Left lobe of liver (tissue), 2 donors: ENCODE measurements at regions not wholly inside any gene's neighbourhood (a gene's known extent, or its start where the extent isn't known, plus 50 kb on each side); places are given as distances from the start of the nearest gene placed in this dataset.

Experiments
- ATAC-seq: fragments of 200-7000 bp; cut with Tn5 transposase; one replicate; pipeline ENCODE4 v1.9.1; 2020; ENCODE audit warnings: mild to moderate bottlenecking, moderate library complexity
- DNase-seq: peaks from one replicate; pipeline ENCODE4 v3.0.0-alpha.2; 2020; ENCODE audit warnings: low spot score
- donor health status: DM: no; HTN: no; CAD: no; lungs with moderate emphysema.
- donor health status: DM: no; HTN: yes; CAD: no.

DNA sequence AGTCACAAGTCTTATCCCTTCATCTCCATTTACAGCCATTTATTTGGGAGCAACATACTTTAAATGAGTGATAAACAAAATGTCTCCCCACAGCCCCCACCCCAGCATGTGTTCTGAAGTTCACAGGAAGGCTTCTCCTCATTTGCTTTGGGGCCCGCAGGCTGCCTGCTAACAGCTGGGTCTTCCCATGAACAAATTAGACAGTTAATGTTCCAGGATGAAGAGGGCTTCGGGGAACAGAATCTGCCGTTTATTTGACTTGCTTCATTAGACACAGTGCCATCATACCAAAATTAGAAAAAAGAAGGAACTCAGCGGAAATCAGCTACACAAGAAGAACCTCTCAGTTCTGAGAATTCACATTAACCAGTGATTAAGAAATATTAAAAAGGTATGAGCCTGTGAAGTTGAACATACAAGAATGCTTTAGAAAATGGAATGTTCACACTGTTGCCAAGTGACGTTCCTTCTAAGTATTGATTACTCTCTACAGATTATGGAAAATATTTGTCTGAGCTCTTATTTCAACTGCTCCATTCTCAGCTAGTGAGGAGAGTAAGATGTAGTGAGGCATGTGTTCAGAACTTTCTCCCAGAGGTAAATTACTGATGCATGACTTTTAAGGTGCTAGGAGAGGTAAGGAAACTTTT lies 107.5 kb upstream of the THBS1 start:
- no peak for ATAC-seq
- DNase-seq = no peak

DNA sequence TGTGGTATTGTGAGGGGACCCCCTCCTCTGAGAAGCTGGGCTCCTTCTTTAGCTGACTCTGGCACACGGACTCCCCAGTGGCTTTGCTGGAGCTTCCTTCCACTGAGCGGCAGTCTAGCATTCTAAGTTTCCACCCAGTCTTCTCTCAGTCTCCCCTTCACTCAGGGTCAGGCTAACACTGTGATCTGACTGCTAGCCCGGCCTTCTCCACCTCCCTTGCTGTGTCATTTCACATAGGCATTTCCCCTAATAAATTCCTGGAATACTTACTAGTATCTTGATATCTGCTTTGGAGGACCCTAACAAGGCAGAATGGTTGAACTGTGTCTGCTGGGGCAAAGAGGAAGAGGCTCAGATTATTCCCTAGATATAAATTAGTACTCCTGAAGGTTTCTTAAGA lies 106.2 kb upstream of the THBS1 start:
- ATAC-seq (no peak), DNase-seq (no peak)

DNA sequence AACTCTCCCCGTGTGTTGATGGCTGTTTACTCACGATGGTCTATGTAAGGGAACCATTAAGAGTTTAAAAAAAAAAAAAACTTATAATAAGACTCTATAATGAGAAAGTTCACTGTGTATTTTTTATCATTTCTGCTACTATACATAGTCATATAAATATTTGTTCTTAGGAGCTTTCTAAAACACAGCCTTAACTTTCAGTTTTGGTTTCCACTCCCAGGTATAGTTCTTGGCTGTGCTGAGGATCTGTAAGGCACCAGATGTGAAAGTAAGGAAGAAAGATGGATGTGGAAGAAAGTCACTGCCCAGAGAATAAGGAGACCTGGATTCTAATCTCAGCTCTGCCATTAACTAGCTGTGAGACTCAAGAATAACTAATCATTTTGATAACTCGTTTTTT lies 101.9 kb upstream of the THBS1 start:
- no peak for ATAC-seq

DNA sequence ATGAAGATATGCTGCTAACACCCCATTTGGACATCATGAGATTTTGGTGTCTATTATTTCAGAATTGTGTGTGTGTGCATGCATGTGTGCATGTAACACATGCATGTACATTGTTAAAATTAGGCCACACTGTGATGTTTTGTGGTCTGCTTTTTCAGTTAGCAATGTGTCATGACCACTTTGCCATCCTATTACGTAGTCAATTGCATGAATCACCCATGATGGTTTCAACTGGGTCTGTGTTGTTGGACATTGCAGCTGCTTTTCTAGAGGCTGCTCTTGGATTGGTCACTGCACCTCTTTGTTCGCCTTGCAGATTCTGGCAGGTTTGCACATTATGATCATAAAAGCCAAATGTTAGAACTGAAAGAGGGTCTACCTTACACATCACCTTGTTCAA lies 101.0 kb upstream of the THBS1 start:
- no peak for ATAC-seq
- DNase-seq = no peak

More for the DNA sequence above, 101.9 kb upstream of the THBS1 start:
- no peak for DNase-seq

DNA sequence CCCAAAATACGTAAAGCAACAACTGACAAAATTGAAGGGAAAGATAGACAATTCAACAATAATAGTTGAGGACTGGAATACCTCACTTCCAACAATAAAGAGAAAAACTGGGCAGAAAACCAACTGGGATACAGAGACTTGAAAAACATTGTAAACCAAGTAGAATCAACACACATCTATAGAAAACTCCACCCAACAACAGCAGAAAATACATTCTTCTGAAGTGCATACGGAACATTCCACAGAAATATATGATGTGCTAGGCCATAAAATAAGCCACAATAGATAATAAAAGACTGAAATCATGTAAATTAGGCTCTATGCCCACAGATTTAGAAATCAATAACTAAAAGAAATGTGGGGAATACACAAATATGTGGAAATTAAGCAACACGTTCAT lies 98.4 kb upstream of the THBS1 start:
- ATAC-seq = no peak

DNA sequence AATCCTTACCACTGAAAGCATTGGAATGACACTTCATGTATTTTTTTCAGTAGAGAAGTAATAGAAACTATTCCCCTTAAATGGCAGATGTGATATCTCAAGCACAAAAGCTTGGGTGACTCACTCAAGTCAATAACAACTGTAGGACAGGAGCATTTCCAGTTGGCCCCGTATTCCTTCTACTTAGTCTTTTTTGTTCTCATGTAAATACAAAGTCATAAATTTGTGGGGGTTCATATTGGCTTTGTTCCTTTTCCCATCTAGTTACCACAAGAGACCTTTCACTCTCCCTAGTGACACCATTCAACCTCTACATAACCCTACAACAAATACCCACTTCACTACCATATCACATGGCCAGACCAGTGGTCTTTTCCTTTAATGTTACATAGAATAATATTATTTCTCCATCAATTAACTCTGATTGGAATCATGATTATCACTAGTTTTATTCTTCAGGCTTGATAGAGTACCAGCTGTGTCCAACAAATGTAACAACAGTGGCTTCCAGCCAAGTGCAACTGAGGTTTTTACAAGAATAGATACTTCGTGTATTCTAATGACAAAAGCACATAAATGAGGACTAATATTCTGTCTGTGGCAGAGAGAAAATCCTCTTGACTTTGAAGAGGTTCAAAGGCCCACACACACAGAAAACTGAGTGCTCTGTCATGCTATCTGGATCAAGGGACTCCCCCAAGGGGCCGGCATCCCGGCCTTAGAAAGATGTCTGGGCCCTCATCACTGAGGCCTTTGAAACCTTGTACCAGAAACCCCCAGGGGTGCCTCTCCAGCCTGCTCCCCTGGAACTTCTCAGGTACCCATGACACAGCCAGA lies 94.0 kb upstream of the THBS1 start:
- no peak for DNase-seq
- no peak for ATAC-seq

More for the DNA sequence above, 98.4 kb upstream of the THBS1 start:
- DNase-seq = no peak

DNA sequence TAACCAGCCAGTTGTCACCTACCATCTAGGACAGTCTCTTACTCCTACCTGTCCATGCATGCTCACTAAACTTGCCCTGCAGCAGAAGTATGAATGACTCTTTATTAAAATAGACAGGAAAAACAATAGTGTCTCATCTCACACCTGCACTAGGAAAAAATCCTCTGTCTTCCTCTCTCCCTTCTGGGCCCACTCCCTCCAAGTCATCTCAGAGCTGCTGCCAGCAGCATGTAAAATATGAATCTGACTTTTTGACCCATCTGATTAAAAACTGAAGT lies 93.5 kb upstream of the THBS1 start:
- DNase-seq (no peak), ATAC-seq (no peak)

DNA sequence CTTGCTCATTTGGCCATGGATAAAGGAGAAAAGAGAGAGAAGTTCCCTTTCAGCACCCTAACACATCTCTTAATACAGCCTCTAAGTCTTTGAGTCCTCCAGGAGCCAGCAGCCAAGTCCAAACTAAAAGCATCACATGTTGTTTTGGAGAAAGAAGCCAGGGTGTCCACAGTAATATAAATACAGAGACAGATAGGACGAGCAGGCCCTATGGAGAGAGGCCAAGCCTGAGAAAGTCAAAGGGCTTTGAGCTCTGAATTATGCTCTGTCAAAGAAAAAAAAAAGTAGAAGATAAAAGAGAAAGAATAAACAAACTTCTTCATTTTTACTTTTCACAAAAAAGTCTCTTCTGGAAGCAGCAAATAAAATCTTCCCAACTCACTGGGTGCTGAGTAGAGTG lies 92.4 kb upstream of the THBS1 start:
- DNase-seq (no peak), ATAC-seq (peak; percentile 26)

DNA sequence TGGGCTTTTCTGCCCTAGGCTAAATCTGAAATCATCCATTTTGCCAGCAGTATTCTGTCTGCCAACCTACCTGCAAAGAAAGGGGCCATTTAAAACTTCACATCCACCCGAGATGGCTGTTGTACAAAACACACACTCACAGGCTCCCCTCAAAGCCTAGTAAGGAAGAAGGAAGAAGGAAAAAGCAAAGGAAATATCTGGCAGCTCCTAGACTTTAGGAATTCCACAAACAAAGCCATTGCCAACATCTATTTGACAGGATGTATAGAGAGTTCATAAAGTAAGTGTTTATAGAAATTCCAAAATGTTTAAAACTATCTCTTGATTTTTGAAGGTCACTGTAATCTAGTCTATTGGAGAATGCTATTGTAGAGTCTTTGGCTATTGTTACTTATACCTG lies 91.9 kb upstream of the THBS1 start:
- DNase-seq = no peak
- no peak for ATAC-seq

DNA sequence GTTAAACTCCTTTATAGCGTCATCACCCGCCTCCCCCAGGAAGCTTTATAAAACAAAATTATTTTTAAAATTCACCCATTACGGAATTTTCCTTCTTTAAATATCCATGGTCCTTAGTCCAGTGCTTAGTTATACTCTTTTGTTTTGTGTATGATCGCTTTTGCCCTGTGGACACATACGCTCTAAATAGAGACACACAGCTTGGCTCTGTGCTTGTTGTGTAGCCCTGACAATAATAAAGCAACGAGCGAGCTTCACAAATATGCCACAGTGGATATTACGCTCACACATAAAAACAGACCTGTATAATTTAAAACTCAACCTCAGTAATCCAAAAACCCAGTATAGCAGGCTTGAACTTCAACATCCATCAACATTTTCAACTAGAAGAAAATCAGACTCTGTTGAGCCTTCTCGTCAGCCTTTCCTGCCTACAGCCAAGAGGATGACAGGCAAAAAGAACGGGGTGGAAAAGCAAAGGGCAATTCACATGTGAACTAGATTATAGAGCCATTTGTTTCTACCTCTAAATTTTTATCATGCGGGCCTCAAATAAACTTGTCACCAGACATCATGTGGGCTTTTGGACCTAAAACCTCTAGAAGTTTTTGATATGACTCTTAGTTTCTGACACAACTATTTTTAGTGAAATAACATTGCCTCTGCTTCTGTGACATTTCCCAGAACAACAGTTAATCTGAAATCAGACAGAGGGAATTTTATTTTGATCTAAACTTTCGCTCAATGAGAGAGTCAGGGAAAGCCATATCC lies 89.6 kb upstream of the THBS1 start:
- DNase-seq = no peak

DNA sequence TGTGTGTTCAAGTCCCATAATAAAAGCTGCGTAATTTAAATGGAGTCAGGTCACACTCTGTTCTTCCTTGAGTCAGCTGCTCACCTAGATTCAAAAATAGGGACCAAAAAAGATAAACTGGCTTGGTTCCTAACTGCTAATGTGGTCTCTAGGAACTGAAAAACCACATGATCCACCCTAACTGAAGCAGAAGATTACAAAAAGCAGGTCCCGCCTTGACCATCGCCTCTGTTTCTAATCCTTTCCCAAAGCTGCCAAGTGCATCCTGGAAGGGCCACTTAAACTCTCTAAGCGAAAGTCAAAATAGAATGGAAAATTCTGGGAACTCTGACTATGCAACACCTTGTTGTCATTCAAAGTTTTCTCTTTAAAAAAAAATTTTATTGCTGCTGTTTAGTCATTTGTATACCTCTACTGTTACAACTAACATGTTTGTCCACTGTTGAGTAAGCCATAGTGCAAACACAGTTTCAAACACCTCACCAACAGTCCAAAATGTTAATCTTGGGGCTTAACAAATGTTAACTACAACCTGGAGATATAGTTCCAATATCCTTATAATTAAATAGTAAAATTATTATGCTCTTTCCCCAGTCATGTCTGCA lies 88.9 kb upstream of the THBS1 start:
- ATAC-seq (no peak), DNase-seq (no peak)

More for the DNA sequence above, 89.6 kb upstream of the THBS1 start:
- ATAC-seq = no peak

DNA sequence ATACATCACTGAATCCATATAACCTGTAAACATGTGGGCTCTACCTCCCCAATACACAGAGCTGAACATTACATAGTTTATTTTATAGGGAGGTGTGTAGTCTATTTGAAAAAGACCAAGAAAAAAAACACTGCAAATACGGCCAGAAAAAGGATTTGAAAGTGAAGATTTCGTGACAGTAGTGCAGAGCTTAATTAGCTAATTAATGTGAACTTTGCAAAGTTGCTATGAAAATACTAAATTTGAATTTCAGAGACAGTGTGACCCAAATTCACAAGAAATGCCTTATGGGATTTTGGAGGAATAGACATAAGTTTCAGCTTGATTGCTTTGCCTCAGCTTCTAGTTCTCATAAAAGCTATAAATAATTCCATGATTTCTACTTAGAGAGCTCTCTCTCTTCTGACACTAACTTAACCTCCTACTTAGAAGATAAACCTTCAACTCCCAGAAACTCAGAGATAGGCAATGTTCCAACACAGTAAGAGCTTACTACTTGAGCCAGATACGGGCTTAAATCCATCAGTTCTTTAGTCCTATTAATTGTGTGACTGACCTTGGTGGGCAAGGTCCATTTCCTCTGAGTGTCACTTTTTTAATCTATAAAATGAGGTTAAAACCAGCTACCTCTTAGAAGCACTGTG lies 87.3 kb upstream of the THBS1 start:
- DNase-seq = no peak
- ATAC-seq = no peak

DNA sequence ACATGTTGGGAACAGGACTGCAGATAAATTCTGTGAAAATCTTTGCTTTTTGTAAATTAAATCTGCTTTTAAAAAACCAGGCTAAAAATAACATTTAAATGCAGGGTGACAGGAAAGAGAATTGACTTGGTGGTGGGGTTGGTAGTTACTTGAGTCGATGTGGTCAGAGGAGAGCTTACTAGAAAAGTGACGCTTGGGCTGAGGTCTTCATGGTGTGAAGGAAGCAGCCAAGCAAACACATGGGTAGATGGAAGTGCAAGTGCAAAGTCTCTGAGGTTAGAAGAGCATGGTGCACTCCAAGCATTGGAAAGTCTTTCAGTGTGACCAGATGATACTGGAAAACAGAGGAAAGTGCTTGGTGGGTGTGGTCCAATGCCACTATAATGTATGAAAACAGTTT lies 86.4 kb upstream of the THBS1 start:
- ATAC-seq (no peak), DNase-seq (no peak)

DNA sequence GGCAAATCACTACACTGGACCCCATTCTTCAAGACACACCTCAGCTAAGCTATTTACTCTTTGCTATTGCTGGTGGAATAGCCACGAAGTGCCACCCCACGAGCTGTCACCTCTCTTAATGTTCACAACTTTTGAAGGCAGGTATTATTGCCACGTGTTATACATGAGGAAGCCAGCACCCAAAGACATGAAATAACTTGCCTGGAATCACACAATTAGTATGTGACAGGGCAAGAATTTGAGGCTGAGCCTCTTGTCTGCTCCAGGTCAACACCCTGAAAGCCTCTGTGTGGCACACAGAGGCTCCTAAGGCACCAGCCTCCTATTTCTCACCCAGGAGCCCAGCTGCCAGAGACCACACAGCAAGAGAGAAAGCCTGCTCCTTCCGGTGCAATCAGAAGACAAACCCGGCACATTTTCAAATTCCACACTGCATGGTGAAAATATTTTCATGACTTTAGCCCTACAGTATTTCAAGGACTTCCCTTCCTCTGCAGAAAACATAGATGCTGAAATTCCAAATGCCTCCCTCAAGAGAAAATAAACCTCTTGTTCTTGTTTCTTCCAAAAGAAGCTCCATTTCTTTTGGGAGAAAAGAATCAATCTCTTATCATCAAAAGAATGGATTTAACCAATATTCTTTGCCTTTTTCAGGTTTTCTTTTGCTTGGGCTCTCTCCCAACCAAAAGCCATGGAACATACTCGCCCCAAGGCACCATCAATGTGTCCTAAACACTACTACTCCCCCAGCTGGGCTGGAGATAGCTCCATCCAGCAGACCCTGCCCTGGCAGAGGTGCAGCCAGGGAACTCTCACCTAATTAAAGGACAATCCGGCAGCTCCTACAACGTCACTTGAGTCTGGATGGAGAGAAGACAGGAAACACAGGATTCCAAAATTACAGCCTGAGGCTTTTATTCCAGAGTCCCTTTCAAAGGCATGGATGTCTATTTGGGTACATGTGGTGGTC lies 84.7 kb upstream of the THBS1 start:
- DNase-seq (no peak), ATAC-seq (no peak)

DNA sequence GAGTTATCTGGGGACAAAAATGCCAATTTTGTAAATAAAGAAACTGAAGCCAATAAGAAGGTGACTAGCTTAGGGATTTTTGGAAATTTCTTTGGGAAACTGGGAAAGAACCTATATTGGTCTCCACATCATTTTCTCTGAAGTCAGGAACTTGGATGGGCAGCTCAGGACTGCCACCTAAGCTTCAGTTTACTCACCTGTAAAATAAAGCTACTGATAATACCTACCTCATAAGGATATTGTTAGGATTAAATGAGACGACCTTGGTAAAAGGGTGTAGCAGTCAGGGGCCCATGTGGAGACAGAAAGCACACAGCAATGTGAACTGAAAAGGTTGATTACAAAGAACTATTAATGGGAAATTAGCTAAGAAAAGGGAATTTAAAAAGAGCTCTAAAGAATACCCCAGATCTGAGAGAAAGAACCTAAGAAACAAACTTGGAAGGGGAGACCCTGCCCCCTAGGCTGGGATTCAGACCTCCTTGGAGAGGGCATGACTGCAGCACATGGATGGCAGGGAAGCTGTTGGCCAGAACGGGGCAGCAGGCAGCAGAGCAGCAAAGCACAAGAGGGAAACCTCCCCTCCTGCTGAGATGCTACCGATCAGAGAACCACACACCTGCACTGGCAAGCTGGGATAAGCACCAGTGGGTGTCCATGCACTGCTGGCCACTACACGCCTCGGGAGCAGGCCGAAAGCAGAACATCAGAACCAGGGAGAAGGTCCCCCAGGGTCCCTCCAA lies 83.7 kb upstream of the THBS1 start:
- ATAC-seq = no peak
- no peak for DNase-seq

DNA sequence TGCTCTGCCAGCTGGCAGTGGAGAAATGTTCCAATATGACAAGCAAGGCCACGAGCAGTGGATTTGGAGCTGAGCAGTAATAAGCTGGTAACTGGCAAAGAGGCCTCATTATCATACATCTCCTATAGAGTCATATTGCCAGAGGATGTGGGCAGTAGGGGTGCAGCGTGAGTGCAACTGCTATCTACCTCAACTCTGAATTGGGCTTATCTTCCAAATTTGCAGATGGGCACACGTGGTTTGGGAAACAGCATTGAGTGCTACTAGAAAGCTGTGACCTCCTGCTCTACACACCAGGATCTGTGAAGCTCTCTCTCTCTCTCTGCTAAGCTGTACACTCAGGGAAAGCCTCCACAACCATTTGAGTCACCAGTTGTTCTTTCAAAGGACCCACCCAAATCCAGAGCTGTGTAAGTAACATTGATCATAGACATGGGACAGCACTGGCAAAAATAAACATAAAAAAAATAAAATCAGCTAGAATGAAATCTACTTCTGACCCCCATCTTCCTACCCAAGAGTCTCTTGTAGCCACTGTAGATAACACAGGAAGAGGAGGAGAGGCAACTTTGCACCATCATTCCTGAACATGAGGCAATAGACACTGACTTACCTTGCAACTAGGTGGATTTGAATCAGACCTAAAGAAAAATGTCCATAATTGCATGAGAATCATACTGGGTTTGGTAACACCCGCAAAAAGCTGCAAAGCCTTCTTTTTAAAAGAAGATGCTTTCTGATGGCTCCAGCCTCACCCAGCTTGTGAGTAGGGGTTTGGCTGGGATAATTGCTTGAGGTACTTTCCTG lies 82.9 kb upstream of the THBS1 start:
- ATAC-seq (no peak), DNase-seq (no peak)

DNA sequence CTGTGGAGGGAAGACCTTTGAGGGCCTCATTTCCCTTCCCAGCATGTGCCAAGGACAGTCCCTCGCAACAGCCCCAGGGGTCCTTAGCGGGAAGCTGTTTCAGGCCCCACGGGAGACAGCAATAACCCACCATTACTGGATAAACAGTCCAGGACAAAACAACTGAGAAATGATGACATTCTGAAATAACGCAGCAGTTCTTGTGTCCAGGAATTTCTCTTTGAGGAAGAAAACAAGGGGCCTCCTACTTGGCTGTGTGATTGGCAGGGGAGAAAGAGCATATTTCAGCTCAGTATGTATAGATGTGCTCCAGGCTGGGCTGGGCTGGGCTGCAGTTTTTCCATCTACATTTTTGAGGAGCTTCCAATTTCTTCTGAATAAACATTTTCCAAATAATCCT lies 82.2 kb upstream of the THBS1 start:
- ATAC-seq = no peak
- DNase-seq = no peak

DNA sequence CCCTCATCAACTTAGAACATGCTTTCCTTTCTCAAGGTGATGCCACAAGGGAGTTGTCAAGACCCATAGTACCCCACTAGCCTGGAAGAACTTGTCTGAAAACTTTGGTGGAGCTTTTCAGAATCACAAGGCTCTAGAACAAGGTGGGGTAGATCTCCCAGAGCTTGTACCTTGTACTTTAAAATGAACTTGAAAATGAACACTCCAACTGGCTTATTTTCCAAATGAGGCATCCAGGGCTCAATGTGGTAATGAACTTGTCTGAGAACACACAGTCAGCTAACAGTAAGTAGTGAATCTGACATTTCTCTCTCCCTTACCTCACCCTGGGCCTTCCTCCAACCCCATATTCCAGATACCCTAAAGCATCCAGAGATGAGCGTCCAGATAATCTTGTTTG lies 81.8 kb upstream of the THBS1 start:
- DNase-seq (no peak), ATAC-seq (no peak)

DNA sequence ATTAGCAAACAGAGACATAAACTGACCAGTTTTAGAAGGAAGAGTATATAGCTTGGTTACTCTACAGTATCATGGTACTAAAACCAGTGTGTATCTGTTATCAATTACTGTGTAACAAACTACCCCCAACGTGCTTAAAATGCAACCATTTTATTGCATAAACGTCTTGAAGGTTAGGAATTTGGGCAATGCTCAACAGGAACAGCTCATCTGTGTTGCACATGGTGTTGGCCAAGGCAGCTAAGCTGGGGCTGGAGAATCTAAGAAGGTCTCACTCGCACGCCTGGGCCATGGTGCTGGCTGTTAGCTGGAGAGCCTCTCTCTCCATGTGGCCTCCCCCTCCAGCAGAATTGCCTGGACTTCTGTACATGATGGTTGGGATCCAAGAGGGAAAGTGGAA lies 81.2 kb upstream of the THBS1 start:
- ATAC-seq = no peak

More for the DNA sequence above, 81.2 kb upstream of the THBS1 start:
- no peak for DNase-seq
